Panc1 (cell line): ENCODE measurements at regions not wholly inside any gene's neighbourhood (a gene's known extent, or its start where the extent isn't known, plus 50 kb on each side); places are given as distances from the start of the nearest gene placed in this dataset.

Source experiments
- CTCF ChIP-seq: fragments of 450-650 bp; IDR thresholded peaks from 2 replicates; pipeline ENCODE4 v1.5.1; 2017; ENCODE audit warnings: mild to moderate bottlenecking
- POLR2AphosphoS5 ChIP-seq: IDR thresholded peaks from 2 replicates; pipeline ENCODE4 v1.6.1; 2012; ENCODE audit warnings: mild to moderate bottlenecking, low read depth, low read length, moderate library complexity
- TCF7L2 ChIP-seq: IDR thresholded peaks from 2 replicates; pipeline ENCODE4 v1.6.1; 2011; ENCODE audit warnings: mild to moderate bottlenecking, low read depth, low read length, inconsistent platforms

GRCh38 chr7:88391247-88391646 is 84.6 kb upstream of the STEAP4 start:
- TF ChIP-seq CTCF (no peak), POLR2AphosphoS5 (no peak), TCF7L2 (no peak)
